NCI-H345 (cell line): ENCODE measurements at regions not wholly inside any gene's neighbourhood (a gene's known extent, or its start where the extent isn't known, plus 50 kb on each side); places are given as distances from the start of the nearest gene placed in this dataset.
"Not testable (repeated sequence)": the region's sequence is repeated elsewhere in the genome, so short reads cannot be mapped to it uniquely, and the experiment has no call there.

Experiments
- DNase-seq: peaks from one replicate; lab custom pipeline; 2025; lab: John Stamatoyannopoulos, UW

- no peak for DNase-seq
Observed at GRCh38 chr15:77909182-77909940, 168.2 kb downstream of the TBC1D2B start.

GRCh38 chr15:77908752-77909111 is 168.8 kb downstream of the TBC1D2B start:
- not testable (repeated sequence) for DNase-seq

- peak; percentile 23 for DNase-seq
Observed at GRCh38 chr15:77907824-77908751, 169.4 kb downstream of the TBC1D2B start.

GRCh38 chr15:77906062-77906990 is 171.2 kb downstream of the TBC1D2B start:
- not testable (repeated sequence) for DNase-seq

GRCh38 chr15:77905301-77905920 is 172.1 kb downstream of the TBC1D2B start:
- no peak for DNase-seq

GRCh38 chr15:77904901-77905300 is 172.6 kb downstream of the TBC1D2B start:
- no peak for DNase-seq

GRCh38 chr15:77904436-77904821 is 173.1 kb downstream of the TBC1D2B start:
- DNase-seq, result no peak

GRCh38 chr15:77903761-77904435 is 173.6 kb downstream of the TBC1D2B start:
- not testable (repeated sequence) for DNase-seq

- DNase-seq, result not testable (repeated sequence)
Observed at GRCh38 chr15:77902921-77903760, 174.4 kb downstream of the TBC1D2B start.

GRCh38 chr15:77901921-77902750 is 175.4 kb downstream of the TBC1D2B start:
- DNase-seq, result no peak

- DNase-seq, result no peak
Observed at GRCh38 chr15:77901251-77901881, 176.1 kb downstream of the TBC1D2B start.

- not testable (repeated sequence) for DNase-seq
Observed at GRCh38 chr15:77900331-77900963, 177.1 kb downstream of the TBC1D2B start.

GRCh38 chr15:77899776-77900175 is 177.7 kb downstream of the TBC1D2B start:
- not testable (repeated sequence) for DNase-seq

- DNase-seq, result no peak
Observed at GRCh38 chr15:77898811-77899730, 178.4 kb downstream of the TBC1D2B start.

- no peak for DNase-seq
Observed at GRCh38 chr15:77897896-77898406, 179.6 kb downstream of the TBC1D2B start.

GRCh38 chr15:77897113-77897895 is 180.2 kb downstream of the TBC1D2B start:
- DNase-seq, result not testable (repeated sequence)
